ENCODE measurements at regions not wholly inside any gene's neighbourhood (a gene's known extent, or its start where the extent isn't known, plus 50 kb on each side); places are given as distances from the start of the nearest gene placed in this dataset.

DNA sequence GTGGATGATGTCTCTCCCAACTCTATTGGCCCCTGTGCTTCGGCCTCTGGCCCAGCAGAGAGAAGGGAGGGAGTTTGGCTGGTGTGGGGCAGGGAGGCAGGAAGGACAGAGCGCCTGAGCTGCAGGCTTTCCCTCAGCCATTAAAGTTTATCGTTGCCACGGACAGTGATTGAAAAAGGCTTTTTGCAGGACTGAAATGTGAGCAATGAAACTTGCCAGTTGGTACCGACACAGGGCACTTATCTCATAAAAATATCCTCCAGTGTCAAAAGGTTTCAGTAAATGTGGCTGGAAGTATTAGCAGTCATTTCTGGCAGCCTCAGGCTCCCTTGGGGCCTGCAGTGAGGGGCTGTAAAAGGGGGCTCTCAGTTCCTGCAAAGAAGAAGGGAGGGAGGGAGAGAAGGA lies 169.2 kb downstream of the GLI2 start:
- H2AFZ ChIP-seq (ENCODE audit: insufficient read depth, low read depth, low read length, poor library complexity, severe bottlenecking): no peak overlapping the region
- ATAC-seq (ENCODE audit: low read depth) (no peak), DNase-seq (no peak)
- no peaks in the 10 kb centered on the region for H3K79me2 ChIP-seq (ENCODE audit: control insufficient read depth, insufficient read depth, low read length)
- no peak for TF ChIP-seq EZH2 (IDR thresholded peaks at IDR 0.05; ENCODE audit: borderline replicate concordance, insufficient read depth, low read depth, low read length, poor library complexity, severe bottlenecking)
- TF ChIP-seq, protein P1, sequence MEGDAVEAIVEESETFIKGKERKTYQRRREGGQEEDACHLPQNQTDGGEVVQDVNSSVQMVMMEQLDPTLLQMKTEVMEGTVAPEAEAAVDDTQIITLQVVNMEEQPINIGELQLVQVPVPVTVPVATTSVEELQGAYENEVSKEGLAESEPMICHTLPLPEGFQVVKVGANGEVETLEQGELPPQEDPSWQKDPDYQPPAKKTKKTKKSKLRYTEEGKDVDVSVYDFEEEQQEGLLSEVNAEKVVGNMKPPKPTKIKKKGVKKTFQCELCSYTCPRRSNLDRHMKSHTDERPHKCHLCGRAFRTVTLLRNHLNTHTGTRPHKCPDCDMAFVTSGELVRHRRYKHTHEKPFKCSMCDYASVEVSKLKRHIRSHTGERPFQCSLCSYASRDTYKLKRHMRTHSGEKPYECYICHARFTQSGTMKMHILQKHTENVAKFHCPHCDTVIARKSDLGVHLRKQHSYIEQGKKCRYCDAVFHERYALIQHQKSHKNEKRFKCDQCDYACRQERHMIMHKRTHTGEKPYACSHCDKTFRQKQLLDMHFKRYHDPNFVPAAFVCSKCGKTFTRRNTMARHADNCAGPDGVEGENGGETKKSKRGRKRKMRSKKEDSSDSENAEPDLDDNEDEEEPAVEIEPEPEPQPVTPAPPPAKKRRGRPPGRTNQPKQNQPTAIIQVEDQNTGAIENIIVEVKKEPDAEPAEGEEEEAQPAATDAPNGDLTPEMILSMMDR (IDR thresholded peaks at IDR 0.05): no peak
- POLR2A ChIA-PET: no interaction called here
- peaks cover 0 to 3% (median 0%) of the 10 kb centered on the region in 3 donors for H3K9me3 ChIP-seq (ENCODE audit: control extremely low read depth in 1 of 3, control insufficient read depth in 2 of 3, insufficient read depth in 1 of 3, low read length in 2 of 3)
- no peak overlapping the region for H3K4me2 ChIP-seq (replicated peaks; ENCODE audit: low read depth, low read length, poor library complexity, severe bottlenecking)
- no peak overlapping the region for H3K27ac ChIP-seq (ENCODE audit: low read length in 2 of 2)
- H3K9me3 Mint-ChIP-seq (ENCODE audit: insufficient read depth): no peaks in the 10 kb centered on the region
- H3K27me3 ChIP-seq (replicated peaks in 1 of 4; ENCODE audit: control extremely low read depth in 1 of 4, control insufficient read depth in 3 of 4, insufficient read depth in 4 of 4, low read length in 3 of 4): no peaks in the 10 kb centered on the region
- no peaks in the 10 kb centered on the region for H3K36me3 ChIP-seq (replicated peaks in 1 of 2; ENCODE audit: control extremely low read depth in 1 of 2, control insufficient read depth in 1 of 2, extremely low read depth in 1 of 2, insufficient read depth in 2 of 2, low read length in 1 of 2)
- H3K4me3 ChIP-seq (ENCODE audit: control extremely low read depth in 1 of 5, extremely low read depth in 1 of 5, insufficient read depth in 1 of 5, low read depth in 2 of 5, low read length in 4 of 5): no peak overlapping the region
- WGBS (ENCODE audit: insufficient coverage): 78% methylated on average over 2 of the region's 5 CpGs
- no peaks in the 10 kb centered on the region for H3K4me1 ChIP-seq (ENCODE audit: control insufficient read depth in 2 of 2, insufficient read depth in 2 of 2, low read length in 2 of 2)
- H3K4me3 Mint-ChIP-seq: no peak overlapping the region
- H3K27me3 Mint-ChIP-seq: no peaks in the 10 kb centered on the region
- CTCF ChIA-PET: no interaction called here
- no peak overlapping the region for H3K9ac ChIP-seq (ENCODE audit: low read length)
- intact Hi-C loops (cut with micrococcal nuclease): no loop called here
- H4K20me1 ChIP-seq (ENCODE audit: control insufficient read depth, insufficient read depth, low read length, poor library complexity, severe bottlenecking): no peaks in the 10 kb centered on the region
- no peak overlapping the region for H3K27ac Mint-ChIP-seq
- H3K4me1 Mint-ChIP-seq: no peaks in the 10 kb centered on the region

DNA sequence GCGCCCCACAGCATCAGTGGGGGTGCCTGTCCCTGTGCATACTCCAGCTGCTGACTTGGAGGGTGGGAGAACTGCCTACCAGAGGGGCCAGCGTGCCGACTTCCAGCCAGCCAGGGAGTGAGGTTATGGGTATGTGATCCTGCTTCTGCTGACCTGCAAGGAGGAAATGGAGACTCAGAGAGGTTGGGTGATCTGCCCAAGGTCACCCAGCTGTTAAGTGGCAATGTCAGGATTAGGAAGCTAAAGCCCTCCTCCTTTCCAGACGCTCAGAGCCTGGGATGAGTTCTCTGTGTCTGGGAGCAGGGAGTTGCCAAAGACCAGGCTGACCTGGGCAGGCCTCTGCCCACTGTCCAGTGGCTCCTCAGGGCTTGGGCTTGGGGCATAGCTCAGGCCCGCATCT lies 169.6 kb downstream of the GLI2 start:
- ATAC-seq (ENCODE audit: low read depth): no peak
- intact Hi-C loops (cut with micrococcal nuclease): no loop called here
- H3K9ac ChIP-seq (ENCODE audit: low read length): no peak overlapping the region

More for the DNA sequence above, 169.6 kb downstream of the GLI2 start:
- Histone ChIP-seq H3K27me3 (replicated peaks in 1 of 4; ENCODE audit: control extremely low read depth in 1 of 4, control insufficient read depth in 3 of 4, insufficient read depth in 4 of 4, low read length in 3 of 4) (no peaks in the 10 kb centered on the region), H3K9me3 (ENCODE audit: control extremely low read depth in 1 of 3, control insufficient read depth in 2 of 3, insufficient read depth in 1 of 3, low read length in 2 of 3) (peaks cover 0 to 3% (median 0%) of the 10 kb centered on the region in 3 donors), H4K20me1 (ENCODE audit: control insufficient read depth, insufficient read depth, low read length, poor library complexity, severe bottlenecking) (no peaks in the 10 kb centered on the region), H3K79me2 (ENCODE audit: control insufficient read depth, insufficient read depth, low read length) (no peaks in the 10 kb centered on the region), H3K4me1 (ENCODE audit: control insufficient read depth in 2 of 2, insufficient read depth in 2 of 2, low read length in 2 of 2) (no peaks in the 10 kb centered on the region), H3K4me2 (replicated peaks; ENCODE audit: low read depth, low read length, poor library complexity, severe bottlenecking) (no peak overlapping the region), H3K4me3 (ENCODE audit: control extremely low read depth in 1 of 5, extremely low read depth in 1 of 5, insufficient read depth in 1 of 5, low read depth in 2 of 5, low read length in 4 of 5) (no peak overlapping the region), H3K36me3 (replicated peaks in 1 of 2; ENCODE audit: control extremely low read depth in 1 of 2, control insufficient read depth in 1 of 2, extremely low read depth in 1 of 2, insufficient read depth in 2 of 2, low read length in 1 of 2) (no peaks in the 10 kb centered on the region), H3K27ac (ENCODE audit: low read length in 2 of 2) (no peak overlapping the region), H2AFZ (ENCODE audit: insufficient read depth, low read depth, low read length, poor library complexity, severe bottlenecking) (no peak overlapping the region)
- WGBS (ENCODE audit: insufficient coverage): 84% methylated on average over 5 of the region's 5 CpGs
- no peaks in the 10 kb centered on the region for H3K4me1 Mint-ChIP-seq
- no peak for DNase-seq
- ChIA-PET CTCF (no interaction called here), POLR2A (no interaction called here)
- TF ChIP-seq, protein P1 (IDR thresholded peaks at IDR 0.05): no peak
- no peak for TF ChIP-seq EZH2 (IDR thresholded peaks at IDR 0.05; ENCODE audit: borderline replicate concordance, insufficient read depth, low read depth, low read length, poor library complexity, severe bottlenecking)
- no peaks in the 10 kb centered on the region for H3K27me3 Mint-ChIP-seq
- no peak overlapping the region for H3K4me3 Mint-ChIP-seq
- no peak overlapping the region for H3K27ac Mint-ChIP-seq
- no peaks in the 10 kb centered on the region for H3K9me3 Mint-ChIP-seq (ENCODE audit: insufficient read depth)

Data from B cell (primary cell).